ENCODE measurements at regions not wholly inside any gene's neighbourhood (a gene's known extent, or its start where the extent isn't known, plus 50 kb on each side); places are given as distances from the start of the nearest gene placed in this dataset.

DNA sequence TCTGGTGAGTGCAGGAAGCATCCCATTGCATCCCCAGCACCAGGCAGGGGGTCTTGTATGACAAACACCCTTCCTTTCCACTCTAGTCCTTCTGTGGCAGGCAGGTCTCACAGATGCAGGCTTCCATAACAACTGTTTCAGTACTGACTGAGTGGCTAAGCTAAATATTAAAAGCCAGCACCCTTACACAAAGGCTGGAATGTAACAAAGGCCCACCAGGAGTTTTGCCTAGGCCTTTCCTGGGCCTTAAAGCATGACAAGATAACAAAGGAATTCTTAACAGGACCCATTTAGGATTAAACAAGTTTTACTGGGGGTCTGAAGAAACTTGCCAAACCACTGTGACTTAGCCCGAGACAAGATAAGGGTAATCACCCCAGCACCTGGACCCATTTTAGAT lies 228.9 kb upstream of the RPL38 start:
- no peak overlapping the region for H3K4me3 ChIP-seq
- H3K27me3 ChIP-seq = peaks cover 44% of the 10 kb centered on the region
- H3K4me1 ChIP-seq = no peaks in the 10 kb centered on the region
- H3K36me3 ChIP-seq = no peaks in the 10 kb centered on the region
- WGBS, 2 donors (ENCODE audit: low coverage in 1 of 2) = 81% methylated on average over 1 of the region's 1 CpG; no CpG with 5 or more reads in 1 of the 2 donors
- intact Hi-C loops (cut with DNase I; ENCODE audit: low total_unique reads) (no loop called here), in situ Hi-C loops (cut with MboI; ENCODE audit: low pct_ligation_motif_present in 1 of 4, low pct_unique_long_range_greater_than_20kb in 1 of 4, low sequenced_read_pairs in 3 of 4) (no loop called here)
- no peak overlapping the region for H3K27ac ChIP-seq
- DNase-seq = no peak
- no peak for TF ChIP-seq CTCF (IDR thresholded peaks at IDR 0.05)
- no peak for TF ChIP-seq POLR2AphosphoS5 (IDR thresholded peaks at IDR 0.05)
- TF ChIP-seq POLR2A (IDR thresholded peaks at IDR 0.05) = no peak
- no peak for TF ChIP-seq EP300 (IDR thresholded peaks at IDR 0.05; ENCODE audit: low read depth)
- H3K9me3 ChIP-seq = no peaks in the 10 kb centered on the region

DNA sequence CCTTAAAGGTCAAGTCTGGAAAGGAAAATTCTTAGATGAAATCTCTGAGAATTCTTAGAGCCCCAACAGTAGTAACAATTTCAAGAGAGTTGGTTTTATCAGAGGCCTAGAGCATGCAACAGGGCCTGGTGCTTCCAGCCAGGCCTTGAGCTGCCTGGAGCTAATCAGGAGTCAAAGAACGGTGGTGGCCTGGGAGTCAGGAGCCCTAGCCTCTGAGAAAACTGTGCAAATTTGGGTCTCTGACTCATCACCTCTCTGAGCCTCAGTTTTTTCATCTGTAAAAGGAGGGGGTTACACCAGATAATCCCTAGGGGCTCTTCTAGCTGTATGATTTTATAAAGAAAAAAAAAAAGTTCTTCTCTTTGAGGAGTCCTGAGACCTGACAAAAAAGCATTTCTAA lies 227.3 kb upstream of the RPL38 start:
- Histone ChIP-seq H3K27ac (no peak overlapping the region), H3K4me3 (no peak overlapping the region), H3K9me3 (no peaks in the 10 kb centered on the region), H3K27me3 (peaks cover 37% of the 10 kb centered on the region), H3K36me3 (no peaks in the 10 kb centered on the region), H3K4me1 (no peaks in the 10 kb centered on the region)
- intact Hi-C loops (cut with DNase I; ENCODE audit: low total_unique reads) = no loop called here
- WGBS, 2 donors (ENCODE audit: low coverage in 1 of 2) = 83% methylated on average over 1 of the region's 1 CpG; no CpG with 5 or more reads in 1 of the 2 donors
- no peak for TF ChIP-seq POLR2AphosphoS5 (IDR thresholded peaks at IDR 0.05)
- no peak for TF ChIP-seq POLR2A (IDR thresholded peaks at IDR 0.05)
- TF ChIP-seq EP300 (IDR thresholded peaks at IDR 0.05; ENCODE audit: low read depth) = no peak
- TF ChIP-seq CTCF (IDR thresholded peaks at IDR 0.05) = no peak
- in situ Hi-C loops (cut with MboI; ENCODE audit: low pct_ligation_motif_present in 1 of 4, low pct_unique_long_range_greater_than_20kb in 1 of 4, low sequenced_read_pairs in 3 of 4) = loop anchor here in 1 of 4 donors (25.0 kb wide), 1 partner anchor 539 kb away; no protein-coding TSS in a partner anchor
- DNase-seq = no peak

- Histone ChIP-seq H3K4me3 (no peak overlapping the region), H3K9me3 (no peaks in the 10 kb centered on the region), H3K36me3 (no peaks in the 10 kb centered on the region), H3K27ac (no peak overlapping the region), H3K4me1 (no peaks in the 10 kb centered on the region), H3K27me3 (peaks cover 30% of the 10 kb centered on the region)
- 69 to 73% methylated on average over 5 to 19 of the region's 19 CpGs for WGBS, 2 donors (ENCODE audit: low coverage in 1 of 2)
- no peak for DNase-seq
- in situ Hi-C loops (cut with MboI; ENCODE audit: low pct_ligation_motif_present in 1 of 4, low pct_unique_long_range_greater_than_20kb in 1 of 4, low sequenced_read_pairs in 3 of 4) (loop anchor here in 1 of 4 donors (25.0 kb wide), 1 partner anchor 540 kb away; no protein-coding TSS in a partner anchor), intact Hi-C loops (cut with DNase I; ENCODE audit: low total_unique reads) (no loop called here)
- TF ChIP-seq CTCF (IDR thresholded peaks at IDR 0.05) (no peak), POLR2A (IDR thresholded peaks at IDR 0.05) (no peak), EP300 (IDR thresholded peaks at IDR 0.05; ENCODE audit: low read depth) (no peak), POLR2AphosphoS5 (IDR thresholded peaks at IDR 0.05) (no peak)
These were observed 226.6 kb upstream of the RPL38 start for GRCh38 chr17:73976676-73977521.

DNA sequence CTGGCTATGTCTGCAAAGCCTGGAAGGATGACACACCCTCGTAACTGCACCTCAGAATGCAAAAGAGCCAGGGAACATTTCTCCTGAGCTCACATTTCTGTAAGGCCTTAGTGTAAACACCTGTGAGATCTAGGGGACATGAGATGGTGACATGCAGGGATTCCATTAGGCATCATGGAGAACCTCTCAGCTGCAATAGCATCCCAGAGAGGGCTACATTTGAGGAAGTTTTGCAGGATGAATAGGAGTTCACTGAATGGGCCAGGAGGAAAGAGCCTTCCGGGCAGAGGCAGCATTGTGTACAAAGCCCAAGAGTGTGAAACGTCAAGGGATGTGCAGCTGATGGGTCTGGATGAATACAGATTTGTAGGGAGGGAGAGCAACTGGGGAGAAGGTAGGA lies 223.0 kb upstream of the RPL38 start:
- TF ChIP-seq CTCF (IDR thresholded peaks at IDR 0.05) = no peak
- TF ChIP-seq POLR2A (IDR thresholded peaks at IDR 0.05) = no peak
- TF ChIP-seq POLR2AphosphoS5 (IDR thresholded peaks at IDR 0.05) = no peak
- TF ChIP-seq EP300 (IDR thresholded peaks at IDR 0.05; ENCODE audit: low read depth) = no peak
- Histone ChIP-seq H3K27ac (no peak overlapping the region), H3K36me3 (no peaks in the 10 kb centered on the region), H3K9me3 (no peaks in the 10 kb centered on the region), H3K27me3 (peaks cover 19% of the 10 kb centered on the region), H3K4me1 (no peaks in the 10 kb centered on the region), H3K4me3 (no peak overlapping the region)
- WGBS, 2 donors (ENCODE audit: low coverage in 1 of 2) = 74 to 81% methylated on average over 2 to 3 of the region's 3 CpGs
- intact Hi-C loops (cut with DNase I; ENCODE audit: low total_unique reads) (no loop called here), in situ Hi-C loops (cut with MboI; ENCODE audit: low pct_ligation_motif_present in 1 of 4, low pct_unique_long_range_greater_than_20kb in 1 of 4, low sequenced_read_pairs in 3 of 4) (loop anchor here in 1 of 4 donors (25.0 kb wide), 1 partner anchor 543 kb away; no protein-coding TSS in a partner anchor)
- DNase-seq = no peak

All from transverse colon (tissue), 4 donors.